ENCODE measurements at regions not wholly inside any gene's neighbourhood (a gene's known extent, or its start where the extent isn't known, plus 50 kb on each side); places are given as distances from the start of the nearest gene placed in this dataset.
"Not testable (repeated sequence)": the region's sequence is repeated elsewhere in the genome, so short reads cannot be mapped to it uniquely, and the experiment has no call there.

DNA sequence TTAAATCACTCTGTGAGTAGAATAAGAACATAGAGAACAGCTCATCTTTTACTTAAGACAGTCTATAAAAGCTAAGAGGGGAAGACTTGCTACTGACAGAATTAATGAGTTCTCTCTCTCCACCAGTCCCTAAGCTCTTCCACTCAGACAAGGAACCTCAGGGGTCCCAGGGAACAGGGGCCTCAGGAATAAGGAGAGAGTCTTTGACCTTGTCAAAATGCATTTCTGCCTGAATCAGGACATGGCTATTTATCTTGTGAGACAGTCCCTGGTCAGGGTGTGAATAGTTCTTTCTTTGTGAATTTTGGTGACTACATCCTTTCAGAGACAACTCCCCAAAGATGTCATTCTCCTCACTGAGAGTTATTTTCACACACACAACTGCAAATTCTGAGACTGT lies 218.7 kb upstream of the HS3ST1 start:
- H3K4me3 Mint-ChIP-seq = no peak overlapping the region
- no peak for ATAC-seq
- no peak overlapping the region for H3K27ac Mint-ChIP-seq

DNA sequence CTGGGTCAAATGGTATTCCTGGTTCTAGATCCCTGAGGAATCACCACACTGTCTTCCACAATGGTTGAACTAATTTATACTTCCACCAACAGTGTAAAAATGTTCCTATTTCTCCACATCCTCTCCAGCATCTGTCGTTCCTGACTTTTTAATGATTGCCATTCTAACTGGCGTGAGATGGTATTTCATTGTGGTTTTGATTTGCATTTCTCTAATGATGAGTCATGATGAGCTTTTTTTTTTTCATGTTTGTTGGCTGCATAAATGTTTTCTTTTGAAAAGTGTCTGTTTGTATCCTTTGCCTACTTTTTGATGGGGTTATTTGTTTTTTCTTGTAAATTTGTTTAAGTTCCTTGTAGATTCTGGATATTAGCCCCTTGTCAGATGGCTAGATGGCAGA lies 214.4 kb upstream of the HS3ST1 start:
- DNase-seq, H3K4me3 Mint-ChIP-seq: not testable (repeated sequence)

More for the DNA sequence above, 218.7 kb upstream of the HS3ST1 start:
- DNase-seq = no peak
- H3K9me3 Mint-ChIP-seq = peaks cover 15% of the 10 kb centered on the region
- H3K36me3 Mint-ChIP-seq (ENCODE audit: low read depth) = no peaks in the 10 kb centered on the region
- H3K4me1 Mint-ChIP-seq = no peaks in the 10 kb centered on the region
- H3K27me3 Mint-ChIP-seq = peaks cover 15% of the 10 kb centered on the region

DNA sequence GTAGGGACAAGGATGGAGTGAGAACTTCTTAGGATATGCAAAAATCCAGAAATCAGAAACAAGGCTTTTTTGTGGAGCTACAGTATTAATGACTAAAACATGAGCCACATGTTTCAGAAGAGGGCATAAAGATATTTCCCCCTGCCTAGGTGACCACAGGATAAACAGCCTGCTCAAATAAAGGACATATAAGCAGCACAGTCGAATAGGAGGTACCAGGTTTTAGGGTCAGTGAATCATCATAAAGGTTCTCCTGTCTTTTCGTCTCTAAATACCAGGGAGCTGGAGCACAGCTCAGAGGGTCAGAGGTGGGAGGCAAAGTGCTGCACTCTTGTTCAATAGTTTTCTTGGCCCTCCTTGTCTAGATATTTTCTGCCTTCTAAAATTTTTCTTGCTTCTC lies 211.9 kb upstream of the HS3ST1 start:
- Mint-ChIP-seq H3K27ac (no peak overlapping the region), H3K36me3 (ENCODE audit: low read depth) (no peaks in the 10 kb centered on the region), H3K4me3 (no peak overlapping the region), H3K9me3 (peaks cover 23% of the 10 kb centered on the region), H3K4me1 (no peaks in the 10 kb centered on the region), H3K27me3 (peaks cover 7% of the 10 kb centered on the region)
- ATAC-seq (no peak), DNase-seq (no peak)

More for the DNA sequence above, 214.4 kb upstream of the HS3ST1 start:
- not testable (repeated sequence) for H3K36me3 Mint-ChIP-seq (ENCODE audit: low read depth); H3K27me3 Mint-ChIP-seq; H3K27ac Mint-ChIP-seq; H3K4me1 Mint-ChIP-seq; ATAC-seq
- peaks cover 23% of the 10 kb centered on the region for H3K9me3 Mint-ChIP-seq

DNA sequence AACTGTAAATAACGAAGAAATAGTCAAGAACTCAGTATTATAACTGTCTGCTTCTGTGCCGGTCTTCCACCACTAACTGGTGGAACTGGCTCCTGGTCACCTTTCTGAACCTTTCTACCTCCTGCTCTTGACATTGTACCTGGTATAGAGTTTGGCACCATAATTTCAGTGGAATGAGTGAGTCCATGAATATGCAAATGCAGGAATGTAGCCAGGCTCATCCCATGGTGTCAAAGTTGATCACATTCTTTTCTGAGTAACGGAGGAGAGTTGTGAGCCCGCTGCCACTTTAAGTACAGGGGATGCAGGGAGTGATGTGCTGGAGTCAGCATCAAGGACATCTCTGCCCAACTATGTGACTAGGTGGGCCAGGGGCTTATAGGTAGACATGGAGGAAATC lies 207.9 kb upstream of the HS3ST1 start:
- H3K27ac Mint-ChIP-seq = no peak overlapping the region
- H3K36me3 Mint-ChIP-seq (ENCODE audit: low read depth) = no peaks in the 10 kb centered on the region
- H3K9me3 Mint-ChIP-seq = peaks cover 8% of the 10 kb centered on the region
- H3K4me1 Mint-ChIP-seq = no peaks in the 10 kb centered on the region
- no peaks in the 10 kb centered on the region for H3K27me3 Mint-ChIP-seq
- no peak overlapping the region for H3K4me3 Mint-ChIP-seq
- DNase-seq (no peak), ATAC-seq (no peak)

DNA sequence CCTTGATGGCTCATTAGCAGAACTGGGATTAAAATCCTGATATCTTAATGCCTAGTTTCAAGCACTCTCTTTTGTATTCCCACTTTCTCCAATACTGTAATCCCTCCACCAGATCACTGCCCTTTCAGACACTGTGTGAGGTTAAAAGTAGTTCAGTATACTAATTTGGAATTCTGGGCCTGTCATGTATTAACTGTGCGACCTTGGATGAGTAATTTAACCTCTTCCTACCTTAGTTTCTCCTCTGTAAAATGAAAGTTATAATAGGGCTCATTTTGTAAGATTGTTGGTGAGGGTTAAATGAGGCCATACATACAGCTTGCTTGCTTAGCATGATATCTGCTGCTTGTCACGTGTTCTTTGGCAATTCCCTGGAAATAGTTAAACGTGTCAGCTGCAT lies 207.3 kb upstream of the HS3ST1 start:
- ATAC-seq (no peak), DNase-seq (no peak)
- H3K9me3 Mint-ChIP-seq = peaks cover 8% of the 10 kb centered on the region
- no peak overlapping the region for H3K27ac Mint-ChIP-seq
- no peak overlapping the region for H3K4me3 Mint-ChIP-seq
- no peaks in the 10 kb centered on the region for H3K36me3 Mint-ChIP-seq (ENCODE audit: low read depth)
- H3K27me3 Mint-ChIP-seq = no peaks in the 10 kb centered on the region
- no peaks in the 10 kb centered on the region for H3K4me1 Mint-ChIP-seq

DNA sequence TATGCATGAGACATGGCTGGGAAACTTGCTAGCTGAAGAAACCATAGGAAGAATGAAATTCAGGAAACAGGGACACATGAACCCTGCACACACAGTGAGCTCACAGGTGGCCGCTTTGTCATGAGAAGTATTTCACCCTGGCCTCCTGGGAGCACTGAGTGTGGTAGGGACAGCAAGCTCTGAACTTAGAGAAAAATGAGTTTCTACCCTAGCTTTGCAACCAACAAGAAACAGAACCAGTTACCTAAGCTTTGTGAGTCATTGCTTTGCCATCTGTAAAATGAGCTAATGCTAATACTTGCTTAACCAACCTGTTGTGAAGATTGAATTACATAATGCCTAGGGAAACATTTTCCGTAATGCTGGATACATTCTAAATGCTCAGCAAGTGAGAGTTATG lies 206.6 kb upstream of the HS3ST1 start:
- H3K4me3 Mint-ChIP-seq = no peak overlapping the region
- H3K9me3 Mint-ChIP-seq = peaks cover 8% of the 10 kb centered on the region
- H3K36me3 Mint-ChIP-seq (ENCODE audit: low read depth) = no peaks in the 10 kb centered on the region
- no peaks in the 10 kb centered on the region for H3K4me1 Mint-ChIP-seq
- no peak for DNase-seq
- H3K27me3 Mint-ChIP-seq = no peaks in the 10 kb centered on the region
- no peak overlapping the region for H3K27ac Mint-ChIP-seq
- no peak for ATAC-seq

DNA sequence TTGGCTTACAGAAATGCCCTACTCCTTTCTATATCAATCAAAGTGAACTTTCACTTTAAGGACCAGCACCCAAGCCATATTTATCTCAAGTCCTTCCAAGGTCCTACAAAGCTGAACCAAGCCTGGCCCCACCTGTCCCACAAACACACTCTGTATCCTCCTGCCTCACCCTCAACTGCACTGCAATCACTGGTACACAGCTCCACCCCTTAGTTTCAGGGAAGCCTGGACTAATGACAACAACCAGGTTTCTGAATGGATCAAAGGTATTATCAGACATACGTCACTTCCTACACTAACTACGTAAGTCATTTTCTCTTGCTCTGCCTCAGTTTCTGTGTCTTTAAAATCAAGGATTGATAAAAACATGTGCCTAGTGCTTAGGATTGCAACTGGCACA lies 205.6 kb upstream of the HS3ST1 start:
- no peaks in the 10 kb centered on the region for H3K4me1 Mint-ChIP-seq
- DNase-seq (no peak), ATAC-seq (no peak)
- no peaks in the 10 kb centered on the region for H3K36me3 Mint-ChIP-seq (ENCODE audit: low read depth)
- peaks cover 6% of the 10 kb centered on the region for H3K9me3 Mint-ChIP-seq
- H3K27ac Mint-ChIP-seq = no peak overlapping the region
- H3K27me3 Mint-ChIP-seq = peaks cover 3% of the 10 kb centered on the region
- no peak overlapping the region for H3K4me3 Mint-ChIP-seq

DNA sequence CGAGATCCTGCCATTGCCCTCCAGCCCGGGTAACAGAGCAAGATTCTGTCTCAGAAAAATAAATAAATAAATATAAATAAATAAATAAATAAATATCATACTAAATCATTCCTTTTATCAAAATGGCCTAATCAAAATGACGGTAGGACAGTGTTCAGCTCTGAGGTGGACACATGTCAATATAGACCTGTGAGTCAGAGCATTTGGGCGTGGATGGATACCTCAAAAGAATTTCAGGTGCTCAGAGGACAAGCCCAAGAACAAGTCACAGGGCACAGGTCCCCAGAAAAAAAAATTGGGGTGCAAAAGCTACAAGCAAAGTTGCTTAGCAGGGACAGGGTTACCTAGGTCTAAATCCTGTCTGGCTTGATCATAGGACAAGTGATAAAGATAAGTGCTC lies 204.7 kb upstream of the HS3ST1 start:
- H3K36me3 Mint-ChIP-seq (ENCODE audit: low read depth) = no peaks in the 10 kb centered on the region
- H3K4me1 Mint-ChIP-seq = no peaks in the 10 kb centered on the region
- DNase-seq = no peak
- H3K9me3 Mint-ChIP-seq = no peaks in the 10 kb centered on the region
- no peak overlapping the region for H3K27ac Mint-ChIP-seq
- no peak for ATAC-seq
- no peak overlapping the region for H3K4me3 Mint-ChIP-seq
- H3K27me3 Mint-ChIP-seq = peaks cover 3% of the 10 kb centered on the region

DNA sequence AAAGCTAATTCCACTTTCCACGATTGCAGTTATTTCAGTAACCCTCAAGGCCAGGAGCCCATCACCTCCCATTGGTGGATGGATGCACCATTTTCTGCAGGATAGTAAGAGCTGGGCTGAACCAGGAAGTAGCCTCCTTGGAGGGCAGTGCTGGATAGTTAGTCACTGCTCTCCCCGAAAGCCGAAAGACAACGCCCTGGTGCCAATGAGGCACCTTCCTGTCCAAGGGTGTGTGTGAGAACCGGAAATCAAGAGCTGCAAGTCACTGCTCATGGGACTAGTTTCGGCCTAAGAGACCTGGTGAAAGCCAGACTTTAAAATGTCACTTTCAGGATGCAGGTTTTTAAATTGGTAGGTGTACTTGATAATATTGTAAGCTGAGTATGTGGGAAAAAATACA lies 203.8 kb upstream of the HS3ST1 start:
- H3K27ac Mint-ChIP-seq = no peak overlapping the region
- DNase-seq (no peak), ATAC-seq (no peak)
- H3K9me3 Mint-ChIP-seq = no peaks in the 10 kb centered on the region
- H3K36me3 Mint-ChIP-seq (ENCODE audit: low read depth) = no peaks in the 10 kb centered on the region
- H3K4me3 Mint-ChIP-seq = no peak overlapping the region
- peaks cover 3% of the 10 kb centered on the region for H3K27me3 Mint-ChIP-seq
- H3K4me1 Mint-ChIP-seq = no peaks in the 10 kb centered on the region

DNA sequence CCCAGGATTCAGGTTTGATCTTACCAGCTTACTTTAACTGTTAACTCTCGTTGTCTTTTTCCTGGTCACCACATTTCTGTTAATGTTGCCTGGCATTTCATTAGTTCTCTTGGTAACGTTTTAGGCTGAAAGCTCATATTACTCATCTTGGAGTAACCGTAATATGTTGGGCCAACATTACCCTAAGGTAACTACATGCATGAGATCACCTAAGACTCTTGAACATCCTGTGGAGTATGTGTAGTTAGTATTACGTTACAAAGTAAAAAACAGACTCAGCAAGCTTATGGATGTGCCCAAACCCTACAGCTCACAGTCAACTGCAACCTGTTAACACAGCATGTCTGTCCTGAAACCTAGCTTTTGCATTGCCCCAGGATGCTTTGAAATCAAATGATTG lies 203.3 kb upstream of the HS3ST1 start:
- DNase-seq (no peak), ATAC-seq (no peak)
- H3K27ac Mint-ChIP-seq = no peak overlapping the region
- H3K4me1 Mint-ChIP-seq = no peaks in the 10 kb centered on the region
- H3K4me3 Mint-ChIP-seq = no peak overlapping the region
- no peaks in the 10 kb centered on the region for H3K36me3 Mint-ChIP-seq (ENCODE audit: low read depth)
- peaks cover 3% of the 10 kb centered on the region for H3K27me3 Mint-ChIP-seq
- H3K9me3 Mint-ChIP-seq = no peaks in the 10 kb centered on the region

DNA sequence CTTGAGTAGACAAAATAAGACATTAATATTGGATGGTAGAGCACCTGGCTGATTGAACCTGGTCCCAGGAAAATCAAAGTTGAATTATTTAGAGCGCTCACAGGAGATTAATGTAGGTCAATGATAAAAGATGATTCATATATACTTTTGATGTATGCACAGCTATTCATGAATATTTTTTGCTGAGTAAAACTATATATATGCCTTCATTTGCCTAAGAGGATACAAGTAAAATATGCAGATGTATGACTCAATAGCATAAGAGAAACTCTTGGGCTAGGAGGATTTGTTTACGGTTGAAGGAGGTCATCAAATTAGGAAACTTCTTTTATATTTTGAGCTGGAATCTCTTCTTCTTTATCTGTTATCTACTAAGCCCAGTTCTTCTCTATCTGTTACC lies 202.7 kb upstream of the HS3ST1 start:
- Mint-ChIP-seq H3K36me3 (ENCODE audit: low read depth) (no peaks in the 10 kb centered on the region), H3K27ac (no peak overlapping the region), H3K9me3 (no peaks in the 10 kb centered on the region), H3K4me1 (no peaks in the 10 kb centered on the region), H3K4me3 (no peak overlapping the region), H3K27me3 (peaks cover 3% of the 10 kb centered on the region)
- ATAC-seq (no peak), DNase-seq (no peak)

DNA sequence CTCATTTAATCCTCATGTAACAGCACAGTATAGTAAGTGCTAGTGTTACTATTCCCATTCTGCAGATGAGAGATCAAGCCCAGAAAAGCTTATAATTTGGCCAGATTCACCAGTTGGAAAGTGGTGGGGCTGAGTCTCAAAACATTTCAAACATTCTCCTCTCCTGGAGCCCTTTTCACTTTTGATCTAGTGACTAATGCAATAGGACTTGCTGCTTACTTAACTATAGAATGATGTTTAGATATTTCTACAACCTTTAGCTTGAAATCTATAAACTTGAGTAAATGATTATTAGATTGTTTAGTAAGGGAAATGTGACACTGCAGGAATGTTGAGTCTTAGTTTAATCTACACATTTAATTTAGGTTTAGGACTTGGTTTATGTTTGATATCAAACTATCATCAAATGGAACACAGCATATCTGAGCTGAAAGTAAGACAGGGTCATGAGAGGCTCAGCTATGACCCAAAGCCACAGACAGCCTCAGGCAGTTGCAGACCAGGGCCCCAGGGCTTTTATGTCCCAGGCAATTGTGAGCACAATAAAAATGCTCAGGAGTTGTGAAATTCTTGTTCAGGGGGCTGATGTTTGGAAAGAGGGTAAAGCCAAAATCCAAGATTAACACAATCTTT lies 199.5 kb upstream of the HS3ST1 start:
- H3K9me3 Mint-ChIP-seq = no peaks in the 10 kb centered on the region
- ATAC-seq (no peak), DNase-seq (no peak)
- no peaks in the 10 kb centered on the region for H3K4me1 Mint-ChIP-seq
- H3K4me3 Mint-ChIP-seq = no peak overlapping the region
- no peaks in the 10 kb centered on the region for H3K36me3 Mint-ChIP-seq (ENCODE audit: low read depth)
- peaks cover 3% of the 10 kb centered on the region for H3K27me3 Mint-ChIP-seq
- H3K27ac Mint-ChIP-seq = no peak overlapping the region

DNA sequence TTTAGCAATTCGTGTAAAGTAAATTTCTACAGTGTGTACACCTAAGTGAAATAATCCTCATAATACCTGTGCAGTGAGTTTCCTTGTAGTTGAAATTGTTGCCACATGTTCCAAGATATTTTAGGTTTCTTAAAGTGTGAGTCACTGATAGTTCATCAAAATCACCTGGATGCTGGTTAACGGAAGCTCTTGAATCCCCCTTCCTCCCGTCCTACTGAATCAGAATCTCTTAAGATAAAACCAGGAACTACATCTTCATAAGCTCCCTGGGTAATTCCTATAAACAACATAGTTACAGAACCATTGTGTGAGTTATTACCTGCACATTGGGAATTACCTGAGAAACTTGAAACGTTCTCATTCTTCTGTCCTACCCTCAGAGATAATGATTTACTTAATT lies 197.4 kb upstream of the HS3ST1 start:
- no peaks in the 10 kb centered on the region for H3K9me3 Mint-ChIP-seq
- no peak overlapping the region for H3K27ac Mint-ChIP-seq
- DNase-seq (no peak), ATAC-seq (no peak)
- peaks cover 3% of the 10 kb centered on the region for H3K27me3 Mint-ChIP-seq
- no peak overlapping the region for H3K4me3 Mint-ChIP-seq
- H3K4me1 Mint-ChIP-seq = no peaks in the 10 kb centered on the region
- H3K36me3 Mint-ChIP-seq (ENCODE audit: low read depth) = no peaks in the 10 kb centered on the region

DNA sequence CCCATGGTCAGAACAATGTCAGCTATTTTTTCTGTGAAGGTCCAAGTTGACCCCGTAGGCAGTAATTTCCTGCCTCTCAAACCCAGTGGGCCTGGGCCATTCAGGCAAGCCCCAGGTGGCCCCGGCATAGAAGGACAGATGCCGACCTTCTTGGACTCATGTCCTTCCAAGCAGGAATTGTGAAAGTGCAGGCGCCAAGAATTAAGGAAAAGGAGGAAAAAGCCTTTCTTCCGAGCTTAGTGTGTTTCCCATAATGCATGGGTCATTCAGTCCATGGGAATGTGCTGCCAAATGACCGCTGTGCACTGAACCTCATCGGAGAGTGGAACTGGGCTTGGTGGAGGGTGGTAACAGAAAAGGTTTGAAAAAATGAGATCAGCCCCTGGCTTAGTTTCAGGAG lies 196.5 kb upstream of the HS3ST1 start:
- H3K27ac Mint-ChIP-seq = no peak overlapping the region
- no peaks in the 10 kb centered on the region for H3K36me3 Mint-ChIP-seq (ENCODE audit: low read depth)
- DNase-seq = no peak
- peaks cover 3% of the 10 kb centered on the region for H3K27me3 Mint-ChIP-seq
- no peaks in the 10 kb centered on the region for H3K4me1 Mint-ChIP-seq
- H3K4me3 Mint-ChIP-seq = no peak overlapping the region
- no peak for ATAC-seq
- no peaks in the 10 kb centered on the region for H3K9me3 Mint-ChIP-seq

DNA sequence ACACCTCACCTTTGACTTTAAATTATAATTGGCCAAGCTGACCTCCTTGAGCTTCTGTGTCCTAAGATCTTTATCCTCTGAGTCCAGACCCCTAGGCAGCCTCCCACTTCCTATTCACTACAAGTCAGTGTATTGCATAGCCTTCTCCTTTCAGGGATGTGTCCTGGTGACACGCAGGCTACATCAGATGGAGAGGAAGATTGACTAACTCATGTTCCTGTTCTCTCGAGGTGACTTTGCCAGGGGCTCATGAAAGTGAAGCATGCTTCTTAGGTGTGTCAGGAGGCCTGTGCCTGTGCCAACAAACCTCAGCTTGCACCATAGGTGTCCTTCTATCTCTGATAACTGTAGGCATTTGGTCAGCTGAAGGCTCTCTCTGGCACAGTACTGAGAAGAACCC lies 195.7 kb upstream of the HS3ST1 start:
- H3K4me3 Mint-ChIP-seq = no peak overlapping the region
- no peaks in the 10 kb centered on the region for H3K36me3 Mint-ChIP-seq (ENCODE audit: low read depth)
- ATAC-seq = no peak
- H3K4me1 Mint-ChIP-seq = no peaks in the 10 kb centered on the region
- no peaks in the 10 kb centered on the region for H3K9me3 Mint-ChIP-seq
- no peak for DNase-seq
- H3K27ac Mint-ChIP-seq = no peak overlapping the region
- no peaks in the 10 kb centered on the region for H3K27me3 Mint-ChIP-seq

DNA sequence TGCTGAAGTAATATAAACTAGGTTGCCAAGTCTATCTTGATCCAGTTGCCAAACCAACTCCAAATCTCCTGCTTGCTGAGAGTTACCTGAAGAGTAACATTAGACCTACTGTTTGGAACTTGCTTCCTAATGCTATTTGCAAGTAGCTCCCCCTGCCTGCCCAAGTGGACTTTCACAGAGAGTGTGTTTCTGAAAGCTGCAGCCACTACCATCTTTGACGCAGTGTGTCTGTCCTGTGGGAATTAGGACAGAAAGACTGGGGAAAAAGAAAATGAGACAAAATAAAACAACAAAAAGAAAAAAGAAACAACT lies 195.0 kb upstream of the HS3ST1 start:
- no peaks in the 10 kb centered on the region for H3K36me3 Mint-ChIP-seq (ENCODE audit: low read depth)
- H3K9me3 Mint-ChIP-seq = no peaks in the 10 kb centered on the region
- H3K27ac Mint-ChIP-seq = no peak overlapping the region
- ATAC-seq (no peak), DNase-seq (no peak)
- H3K27me3 Mint-ChIP-seq = no peaks in the 10 kb centered on the region
- no peaks in the 10 kb centered on the region for H3K4me1 Mint-ChIP-seq
- no peak overlapping the region for H3K4me3 Mint-ChIP-seq
